Left cardiac atrium (tissue), 4 donors: ENCODE measurements at regions not wholly inside any gene's neighbourhood (a gene's known extent, or its start where the extent isn't known, plus 50 kb on each side); places are given as distances from the start of the nearest gene placed in this dataset.
A peak's percentile ranks its signal among the peaks of the same experiment; 100 is the strongest.

Experiments
- ATAC-seq, 2 donors: fragments of 200-7000 bp; cut with Tn5 transposase; one replicate each; pipeline ENCODE4 v1.9.1; 2020; ENCODE audit warnings: mild to moderate bottlenecking in 2 of 2, moderate library complexity in 2 of 2
- DNase-seq: peaks from one replicate; pipeline ENCODE4 v3.0.0-alpha.2; 2020
- intact Hi-C, 2 donors: fragments of 100-400 bp; cut with DNase I; formaldehyde crosslinking; loops; one replicate each; pipeline versions ENCODE4 v1.14.1 to v1.15.1; 2022 to 2023
- donor health status: DM: no; HTN: yes; CAD: no.
- donor health status: DM: no; HTN: yes; CAD: no; lungs with severe emphysema.
- donor health status: DM: yes; HTN: yes; CAD: no.
- donor health status: Dilated cardiomyopathy.

DNA sequence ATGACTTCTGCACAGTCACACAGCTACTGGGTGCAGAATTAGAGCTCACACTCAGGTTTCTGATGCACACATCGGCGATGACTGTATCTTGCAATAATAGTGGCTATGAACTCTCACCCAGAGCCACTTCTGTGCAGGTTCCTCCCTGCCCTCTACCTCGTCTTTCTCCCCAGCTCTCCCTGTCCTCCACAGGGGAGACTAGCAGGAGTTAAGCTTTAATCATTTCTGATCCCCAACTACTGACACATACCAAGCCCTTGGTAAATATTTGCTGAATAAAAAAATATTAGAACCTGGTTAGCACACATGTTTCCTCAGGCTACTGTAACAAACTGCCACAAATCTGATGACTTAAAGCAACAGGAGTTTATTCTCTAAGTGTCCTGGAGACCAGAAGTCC is 222.7 kb upstream of the FOXA2 start:
- DNase-seq (no peak), ATAC-seq (no peak)
- intact Hi-C loops = no loop called here

DNA sequence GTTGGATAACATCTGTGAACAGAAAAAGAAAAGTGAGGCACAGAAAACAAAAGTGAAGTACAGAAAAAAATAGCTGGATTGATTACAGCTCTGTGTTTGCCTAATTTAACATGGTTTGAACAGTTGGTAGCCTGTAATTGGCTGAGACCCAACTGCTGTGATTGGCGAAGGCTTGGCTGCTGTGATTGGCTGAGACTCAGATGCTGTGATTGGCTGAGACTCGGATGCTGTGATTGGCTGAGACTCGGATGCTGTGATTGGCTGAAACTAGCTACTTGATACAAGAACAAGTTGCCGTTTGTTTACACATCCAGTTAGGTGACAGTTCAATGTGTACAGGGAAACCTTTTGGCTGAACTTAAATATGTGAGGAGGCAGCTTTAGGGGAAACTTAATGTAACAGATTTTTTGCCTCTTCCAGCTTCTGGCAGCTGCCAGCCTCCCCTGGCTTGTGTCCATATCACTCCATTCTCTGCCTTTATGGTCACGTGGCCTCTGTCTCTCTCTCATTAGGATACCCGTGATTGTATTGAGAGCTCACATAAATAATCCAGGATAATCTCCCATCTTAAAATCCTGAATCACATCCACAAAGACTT is 223.4 kb upstream of the FOXA2 start:
- intact Hi-C loops = no loop called here
- ATAC-seq (peak in 1 of 2 donors; percentile 51), DNase-seq (no peak)

DNA sequence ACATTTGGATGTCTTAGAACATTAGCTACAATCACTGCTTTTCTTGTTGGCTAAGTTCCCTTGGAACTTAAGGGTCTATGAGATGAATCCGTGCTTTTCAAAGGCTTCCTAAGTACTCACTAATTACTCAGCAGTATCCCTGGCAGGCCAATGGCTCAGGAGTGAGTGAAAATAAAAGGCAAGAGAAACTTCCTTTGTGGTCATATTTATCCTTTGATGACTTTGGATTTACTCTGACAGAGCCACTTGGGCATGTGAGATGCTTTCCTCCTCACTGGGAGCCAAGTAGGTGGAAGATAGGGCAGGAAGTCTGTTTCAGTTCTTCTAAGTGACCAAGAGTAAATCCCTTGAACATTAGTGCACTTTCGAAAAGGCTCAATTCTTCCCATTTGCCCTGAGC is 224.3 kb upstream of the FOXA2 start:
- ATAC-seq = no peak
- DNase-seq = no peak
- intact Hi-C loops = no loop called here

DNA sequence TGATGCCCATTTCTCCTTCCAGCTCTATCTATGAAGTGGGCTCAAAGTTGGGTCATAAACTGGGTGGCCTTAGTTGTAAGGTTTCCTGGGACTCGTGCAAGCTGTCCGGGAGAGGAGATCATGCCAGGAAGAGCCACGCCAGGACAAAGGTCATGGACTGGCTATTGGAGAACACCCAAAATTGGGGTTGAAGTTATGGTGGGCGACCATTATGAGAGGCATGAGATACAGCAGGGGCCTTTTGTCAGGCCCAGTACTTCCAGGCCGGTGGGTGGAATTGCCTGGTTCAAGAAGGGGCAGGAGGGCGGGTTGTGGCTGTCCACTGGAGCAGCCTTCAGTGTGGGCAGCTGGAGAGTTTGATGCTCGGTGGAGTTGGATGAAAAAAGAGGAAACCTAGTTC is 225.1 kb upstream of the SSTR4 start:
- DNase-seq (no peak), ATAC-seq (no peak)
- intact Hi-C loops = loop anchor here in 1 of 2 donors (10.0 kb wide), 1 partner anchor 115 kb away; no protein-coding TSS in a partner anchor

- intact Hi-C loops = loop anchor here in 1 of 2 donors (10.0 kb wide), 1 partner anchor 116 kb away; no protein-coding TSS in a partner anchor
- no peak for DNase-seq
- ATAC-seq = no peak
Observed at GRCh38 chr20:22810626-22811569, 224.2 kb upstream of the SSTR4 start.

- DNase-seq (no peak), ATAC-seq (no peak)
- intact Hi-C loops = loop anchor here in 1 of 2 donors (10.0 kb wide), 1 partner anchor 120 kb away; no protein-coding TSS in a partner anchor
Observed at GRCh38 chr20:22814471-22815205, 220.5 kb upstream of the SSTR4 start.

DNA sequence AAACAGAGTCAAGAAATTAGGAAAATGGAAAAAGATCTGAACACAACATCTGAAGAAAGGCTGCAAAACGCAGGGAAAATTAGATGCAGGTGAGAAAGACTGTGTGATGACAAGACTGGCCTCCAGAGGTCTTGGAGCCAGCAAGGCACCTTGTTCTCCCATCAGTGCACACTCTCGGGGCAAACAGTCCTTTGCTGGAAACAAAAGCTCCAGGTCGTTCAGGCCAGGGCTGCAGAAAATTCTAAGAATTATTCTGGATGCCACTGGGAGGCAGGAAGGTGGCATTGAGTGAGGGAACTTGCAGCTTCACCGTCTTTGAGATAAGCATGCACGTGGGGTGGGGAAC is 219.9 kb upstream of the SSTR4 start:
- ATAC-seq (no peak), DNase-seq (no peak)
- intact Hi-C loops = loop anchor here in 1 of 2 donors (10.0 kb wide), 1 partner anchor 120 kb away; no protein-coding TSS in a partner anchor

DNA sequence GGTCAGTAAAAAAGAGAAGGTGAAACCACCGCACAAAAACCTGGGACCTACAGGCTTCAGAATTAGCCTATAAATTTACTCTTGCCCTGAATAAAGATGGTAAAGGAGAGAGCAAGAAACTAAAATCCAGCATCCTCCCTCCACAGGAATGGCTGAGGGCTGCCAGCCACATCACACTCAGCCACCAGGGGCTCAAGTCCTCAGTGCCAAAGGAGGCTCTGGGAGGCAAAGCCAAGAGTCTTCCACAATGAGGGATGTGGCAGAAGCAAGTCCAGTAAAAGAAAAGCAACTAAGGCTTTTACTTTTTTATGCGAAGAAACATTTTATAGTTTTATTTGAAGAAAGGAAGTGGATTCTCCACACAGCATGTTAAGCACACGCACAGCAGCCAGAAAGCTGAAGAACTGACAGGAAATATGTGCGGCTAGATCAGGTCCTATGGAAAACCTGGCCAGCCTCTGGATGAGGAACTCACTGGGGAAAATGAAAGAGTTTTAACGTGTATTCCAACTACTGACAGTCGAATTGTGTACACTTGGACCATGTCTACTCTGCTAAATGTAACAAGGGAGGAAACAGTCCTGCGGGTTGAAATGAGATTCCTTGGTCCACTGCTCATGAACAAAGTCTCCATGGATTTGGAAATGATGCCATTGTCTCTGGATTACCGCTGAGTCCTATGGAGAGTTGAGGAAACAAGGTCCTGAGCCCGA is 219.4 kb upstream of the SSTR4 start:
- DNase-seq (no peak), ATAC-seq (no peak)
- intact Hi-C loops = loop anchor here in 1 of 2 donors (10.0 kb wide), 1 partner anchor 121 kb away; no protein-coding TSS in a partner anchor

GRCh38 chr20:22818636-22819035 is 216.5 kb upstream of the SSTR4 start:
- no peak for DNase-seq
- no peak for ATAC-seq
- intact Hi-C loops = loop anchor here in 1 of 2 donors (10.0 kb wide), 1 partner anchor 124 kb away; no protein-coding TSS in a partner anchor

DNA sequence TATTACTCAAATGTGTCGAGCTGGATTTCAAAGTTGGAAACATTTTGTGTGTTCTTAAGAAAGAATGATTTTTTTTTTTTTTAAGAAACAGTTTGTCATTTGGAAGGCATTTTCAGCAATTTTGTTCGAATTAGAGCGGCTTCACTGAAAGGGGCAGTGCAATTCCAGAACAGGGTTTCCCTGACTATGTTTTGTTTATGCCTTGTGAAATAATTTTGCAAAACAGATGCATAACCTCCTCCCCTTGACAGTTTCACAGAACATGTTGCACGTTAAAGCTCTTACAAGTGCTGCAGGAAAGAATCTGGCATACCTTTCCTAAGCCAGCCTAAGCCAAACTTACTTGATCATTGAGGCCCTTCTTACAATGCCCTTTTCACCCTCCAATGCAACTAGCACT is 216.0 kb upstream of the SSTR4 start:
- no peak for ATAC-seq
- intact Hi-C loops = loop anchor here in 1 of 2 donors (10.0 kb wide), 1 partner anchor 124 kb away; no protein-coding TSS in a partner anchor
- no peak for DNase-seq

GRCh38 chr20:22819784-22820183 is 215.3 kb upstream of the SSTR4 start:
- intact Hi-C loops = loop anchor here in 1 of 2 donors (10.0 kb wide), 1 partner anchor 125 kb away; no protein-coding TSS in a partner anchor
- DNase-seq (no peak), ATAC-seq (no peak)

DNA sequence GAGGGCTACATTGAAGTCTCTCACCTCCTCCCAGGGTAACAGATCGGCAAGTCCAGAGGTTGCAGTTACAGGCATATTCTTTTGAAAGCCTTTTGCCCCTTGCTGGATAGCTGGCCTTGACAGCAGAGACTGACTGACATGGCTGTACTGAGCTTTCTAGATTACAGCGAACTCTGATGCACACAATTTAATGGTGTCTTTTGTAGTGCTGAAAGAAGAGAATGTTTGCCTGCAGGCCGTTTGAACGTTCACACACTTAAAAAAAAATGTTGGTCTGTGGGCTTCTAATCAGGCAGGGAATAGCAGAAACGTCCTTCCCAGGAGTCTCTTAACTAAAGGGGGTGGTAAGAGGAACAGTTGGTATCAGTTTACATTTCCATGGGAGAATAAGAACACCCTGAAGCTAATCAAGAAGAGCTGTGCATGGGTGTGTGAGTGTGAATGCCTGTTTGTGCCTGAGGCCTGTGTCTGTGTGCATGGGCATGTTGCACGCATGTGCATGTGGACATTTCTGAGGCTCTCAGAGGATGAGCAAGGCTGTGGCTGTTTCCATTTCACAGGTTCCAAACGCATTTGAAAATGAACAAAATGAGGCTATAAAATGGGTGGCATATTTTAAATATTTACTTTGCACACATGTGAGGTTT is 213.9 kb upstream of the SSTR4 start:
- no peak for DNase-seq
- intact Hi-C loops = no loop called here
- no peak for ATAC-seq

GRCh38 chr20:22821796-22822195 is 213.3 kb upstream of the SSTR4 start:
- DNase-seq (no peak), ATAC-seq (peak in 1 of 2 donors; percentile 8)
- intact Hi-C loops = no loop called here

DNA sequence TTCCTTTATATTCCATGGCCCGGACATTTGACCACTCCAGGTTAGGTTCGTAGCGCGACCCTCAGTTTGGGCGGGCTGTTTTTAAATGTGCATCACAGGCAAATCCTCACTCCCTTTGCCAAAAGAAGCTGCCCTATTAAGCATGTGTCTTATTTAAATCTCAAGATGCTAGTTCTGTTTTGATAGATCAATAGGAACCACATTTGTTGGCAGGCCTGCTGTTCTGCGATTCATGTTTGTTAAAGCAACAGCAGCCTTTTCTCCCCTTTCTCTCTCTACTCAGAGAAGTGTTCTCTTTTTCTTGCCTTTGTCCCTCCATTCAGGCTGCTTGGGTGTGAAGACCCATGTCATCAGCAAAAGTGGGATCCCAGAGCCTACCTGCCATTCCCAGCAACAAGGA is 212.0 kb upstream of the SSTR4 start:
- intact Hi-C loops = no loop called here
- DNase-seq (no peak), ATAC-seq (no peak)

DNA sequence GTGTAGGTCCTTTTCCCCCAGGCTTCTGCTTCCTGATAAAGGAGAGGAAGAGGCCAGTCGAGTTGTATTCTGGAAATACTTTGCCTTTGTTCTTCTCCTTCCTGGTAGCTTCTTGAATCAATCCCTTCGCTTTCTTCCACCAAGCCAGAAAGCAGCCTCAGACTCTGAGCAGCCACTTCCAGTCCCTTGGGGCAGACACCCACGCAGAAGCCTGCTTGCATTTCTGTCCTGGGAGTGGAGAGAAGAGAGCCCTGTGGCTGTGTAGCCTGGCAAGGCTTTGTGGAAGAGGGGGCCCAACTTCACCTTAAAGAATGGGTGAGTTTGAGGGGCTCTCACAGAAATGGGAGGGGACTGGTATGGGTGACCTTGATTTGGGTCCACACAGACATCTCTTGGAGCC is 211.0 kb upstream of the SSTR4 start:
- DNase-seq (no peak), ATAC-seq (no peak)
- intact Hi-C loops = no loop called here

- intact Hi-C loops = no loop called here
- no peak for DNase-seq
- ATAC-seq = no peak
Observed at GRCh38 chr20:22825076-22825475, 210.0 kb upstream of the SSTR4 start.

- intact Hi-C loops = no loop called here
- DNase-seq (no peak), ATAC-seq (no peak)
Observed at GRCh38 chr20:22825546-22825945, 209.6 kb upstream of the SSTR4 start.
